ENCODE measurements at regions not wholly inside any gene's neighbourhood (a gene's known extent, or its start where the extent isn't known, plus 50 kb on each side); places are given as distances from the start of the nearest gene placed in this dataset.

DNA sequence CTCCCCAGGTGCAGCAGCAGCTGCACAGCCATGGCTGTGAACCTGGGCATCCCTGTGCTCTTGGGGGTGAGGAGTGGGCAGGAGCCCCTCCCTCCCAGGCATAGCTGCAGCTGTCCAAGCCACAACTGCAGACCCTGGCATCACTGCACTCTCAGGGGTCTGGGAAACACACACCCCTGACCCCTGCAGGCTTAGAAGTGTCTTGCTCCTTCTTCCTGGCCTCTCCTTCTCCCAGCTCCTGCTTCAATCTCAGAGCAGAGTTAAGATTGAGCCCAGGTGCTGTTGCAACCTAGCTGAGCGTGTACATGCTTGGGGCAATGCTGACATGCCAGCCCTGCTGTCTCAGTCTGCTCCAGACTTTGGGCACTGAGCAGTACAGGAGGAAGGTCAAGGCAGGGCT, 833.6 kb downstream of the FLRT2 start:
- TF ChIP-seq, protein P1, sequence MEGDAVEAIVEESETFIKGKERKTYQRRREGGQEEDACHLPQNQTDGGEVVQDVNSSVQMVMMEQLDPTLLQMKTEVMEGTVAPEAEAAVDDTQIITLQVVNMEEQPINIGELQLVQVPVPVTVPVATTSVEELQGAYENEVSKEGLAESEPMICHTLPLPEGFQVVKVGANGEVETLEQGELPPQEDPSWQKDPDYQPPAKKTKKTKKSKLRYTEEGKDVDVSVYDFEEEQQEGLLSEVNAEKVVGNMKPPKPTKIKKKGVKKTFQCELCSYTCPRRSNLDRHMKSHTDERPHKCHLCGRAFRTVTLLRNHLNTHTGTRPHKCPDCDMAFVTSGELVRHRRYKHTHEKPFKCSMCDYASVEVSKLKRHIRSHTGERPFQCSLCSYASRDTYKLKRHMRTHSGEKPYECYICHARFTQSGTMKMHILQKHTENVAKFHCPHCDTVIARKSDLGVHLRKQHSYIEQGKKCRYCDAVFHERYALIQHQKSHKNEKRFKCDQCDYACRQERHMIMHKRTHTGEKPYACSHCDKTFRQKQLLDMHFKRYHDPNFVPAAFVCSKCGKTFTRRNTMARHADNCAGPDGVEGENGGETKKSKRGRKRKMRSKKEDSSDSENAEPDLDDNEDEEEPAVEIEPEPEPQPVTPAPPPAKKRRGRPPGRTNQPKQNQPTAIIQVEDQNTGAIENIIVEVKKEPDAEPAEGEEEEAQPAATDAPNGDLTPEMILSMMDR (conservative IDR thresholded peaks at IDR 0.05), result no peak
- no peak for TF ChIP-seq EZH2 (IDR thresholded peaks at IDR 0.05; ENCODE audit: low read depth)

All from PC-9 (cell line).